Non-pigmented ciliary epithelial cell (primary cell): ENCODE measurements at regions not wholly inside any gene's neighbourhood (a gene's known extent, or its start where the extent isn't known, plus 50 kb on each side); places are given as distances from the start of the nearest gene placed in this dataset.
"Not testable (repeated sequence)": the region's sequence is repeated elsewhere in the genome, so short reads cannot be mapped to it uniquely, and the experiment has no call there.

Source experiments
- DNase-seq: peaks from one replicate; pipeline ENCODE4 v3.0.0-alpha.2; 2010; ENCODE audit warnings: low read depth

DNA sequence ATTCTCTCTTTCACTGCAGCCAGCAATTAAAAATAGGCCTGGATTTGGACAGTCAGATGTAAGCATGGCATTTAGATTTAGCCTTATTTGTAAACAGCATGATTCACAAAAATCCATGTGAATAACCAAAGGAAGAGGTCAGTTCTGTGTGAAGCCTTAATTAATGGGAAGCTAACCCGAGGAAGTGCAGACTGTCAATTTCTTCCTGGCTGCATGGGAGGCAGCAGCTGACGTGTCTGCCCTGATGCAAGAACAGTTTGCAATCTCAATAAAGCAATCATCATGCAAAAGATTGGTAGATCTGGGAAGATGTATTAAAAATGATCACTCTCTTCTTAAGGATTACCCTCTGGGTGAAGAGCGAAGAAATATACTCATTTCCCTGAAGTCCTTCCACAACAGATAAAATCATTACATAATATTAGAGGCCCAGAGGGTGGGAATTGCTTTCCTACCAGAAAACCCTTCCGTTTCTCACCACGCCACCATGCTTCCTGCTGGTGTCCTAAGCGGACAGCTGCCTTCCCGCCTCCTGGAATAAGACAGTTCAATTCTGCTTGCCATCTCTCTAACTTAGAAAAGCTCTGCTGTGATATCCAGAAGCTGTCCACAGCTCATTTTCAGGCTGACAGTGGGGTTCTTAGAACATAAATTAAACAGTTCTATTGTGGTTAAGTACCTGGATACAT, 526.7 kb upstream of the NRP1 start:
- DNase-seq: no peak

GRCh38 chr10:33860552-33860951, 526.1 kb upstream of the NRP1 start:
- DNase-seq: no peak

DNA sequence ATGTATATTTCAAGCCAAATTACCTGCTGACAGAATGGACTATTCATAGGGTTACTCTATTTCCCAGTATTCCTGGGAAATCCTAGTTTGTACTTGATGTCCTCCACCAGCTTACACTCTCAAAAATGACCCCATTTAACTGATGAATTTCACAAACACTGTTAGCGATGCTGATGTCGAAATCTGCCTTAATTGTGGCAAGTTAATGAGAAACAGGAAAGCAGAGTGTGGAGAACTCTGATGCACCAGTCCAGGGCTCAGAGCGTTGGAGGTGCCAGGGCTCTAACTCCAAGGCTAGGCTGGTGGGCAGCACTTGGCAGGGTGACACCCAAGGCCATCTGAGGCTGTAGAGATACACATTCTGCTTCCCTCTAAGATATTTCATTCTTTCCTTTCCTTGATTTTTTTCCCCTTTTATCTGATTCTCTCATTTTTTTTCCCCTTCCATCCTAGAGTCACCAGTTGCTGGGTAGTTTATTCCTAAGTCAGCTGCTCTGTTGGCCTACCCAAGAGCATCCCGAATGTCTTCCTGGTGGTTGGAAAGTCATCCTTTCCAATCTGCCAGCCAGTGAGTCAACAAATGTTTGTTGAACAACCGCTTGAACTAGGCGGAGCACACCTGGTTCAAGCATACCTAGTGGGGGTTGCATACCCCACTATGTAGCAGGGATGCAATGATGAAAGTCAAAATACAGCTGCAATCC, 525.0 kb upstream of the NRP1 start:
- DNase-seq: no peak

DNA sequence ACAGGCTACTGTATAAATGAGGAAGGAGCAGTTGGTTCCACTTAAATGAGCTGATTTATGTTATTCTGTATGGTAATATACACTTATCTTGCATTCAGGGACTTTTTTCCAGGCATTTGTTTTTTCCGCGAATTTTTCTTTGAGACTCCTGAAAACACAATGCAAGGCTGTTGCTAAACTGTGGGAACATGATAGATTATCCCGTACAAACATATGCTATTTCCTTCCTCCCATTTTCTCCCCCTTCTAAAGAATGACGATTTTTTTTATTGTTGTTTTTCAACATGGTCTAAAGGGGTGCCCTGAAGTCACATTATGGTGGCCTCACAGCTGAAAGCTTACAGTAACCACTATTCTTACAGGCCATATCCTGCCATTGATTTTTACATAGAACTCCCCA, 523.9 kb upstream of the NRP1 start:
- no peak for DNase-seq

GRCh38 chr10:33853221-33853620, 518.8 kb upstream of the NRP1 start:
- DNase-seq: not testable (repeated sequence)

DNA sequence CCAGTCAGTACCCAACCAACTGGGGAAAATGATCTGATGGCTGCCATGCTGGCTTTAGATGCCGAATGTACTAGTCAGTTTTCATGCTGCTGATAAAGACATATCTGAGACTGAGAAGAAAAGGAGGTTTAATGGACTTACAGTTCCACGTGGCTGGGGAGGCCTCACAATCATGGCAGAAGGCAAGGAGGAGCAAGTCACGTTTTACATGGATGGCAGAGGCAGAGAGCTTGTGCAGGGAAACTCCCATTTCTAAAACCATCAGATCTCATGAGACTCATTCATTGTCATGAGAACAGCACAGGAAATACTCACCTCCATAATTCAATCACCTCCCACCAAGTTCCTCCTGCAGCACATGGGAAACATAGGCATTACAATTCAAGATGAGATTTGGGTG, 508.9 kb upstream of the NRP1 start:
- DNase-seq: no peak

- DNase-seq: no peak
Measured at GRCh38 chr10:33841678-33842077, 507.2 kb upstream of the NRP1 start.

- DNase-seq: no peak
Measured at GRCh38 chr10:33838731-33839130, 504.3 kb upstream of the NRP1 start.

- DNase-seq: no peak
Measured at GRCh38 chr10:33837736-33838135, 503.3 kb upstream of the NRP1 start.

- DNase-seq: no peak
Measured at GRCh38 chr10:33835556-33835955, 501.1 kb upstream of the NRP1 start.

DNA sequence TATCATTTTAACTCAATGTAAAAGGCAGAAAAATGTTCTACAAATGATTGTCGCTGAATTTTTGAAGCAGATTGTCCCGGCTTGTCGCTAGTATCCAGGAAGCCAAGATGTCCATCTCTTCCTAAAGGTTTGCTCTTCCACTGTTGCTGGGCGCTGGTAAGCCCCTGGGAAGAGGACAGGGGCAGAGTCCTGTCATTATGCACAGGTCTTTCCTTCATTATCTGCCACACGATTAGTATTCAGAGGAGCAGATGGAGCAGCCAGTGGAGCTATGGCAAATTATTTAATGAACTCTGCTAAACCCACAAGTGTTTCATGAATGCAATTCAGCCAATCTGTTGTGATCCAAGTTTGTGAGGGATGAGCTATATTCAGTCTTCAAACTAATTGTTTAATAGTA, 499.1 kb upstream of the NRP1 start:
- DNase-seq: no peak

GRCh38 chr10:33832124-33832787, 497.8 kb upstream of the NRP1 start:
- no peak for DNase-seq

GRCh38 chr10:33831591-33831990, 497.1 kb upstream of the NRP1 start:
- no peak for DNase-seq

DNA sequence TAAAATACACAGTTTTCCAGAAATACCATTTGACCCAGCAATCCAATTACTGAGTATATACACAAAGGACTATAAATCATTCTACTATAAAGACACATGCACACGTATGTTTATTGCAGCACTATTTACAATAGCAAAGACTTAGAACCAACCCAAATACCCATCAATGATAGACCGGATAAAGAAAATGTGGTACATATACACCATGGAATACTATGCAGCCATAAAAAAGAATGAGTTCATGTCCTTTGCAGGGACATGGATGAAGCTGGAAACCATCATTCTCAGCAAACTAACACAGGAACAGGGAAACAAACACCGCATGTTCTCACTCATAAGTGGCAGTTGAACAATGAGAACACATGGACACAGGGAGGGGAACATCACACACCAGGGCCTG, 495.4 kb upstream of the NRP1 start:
- DNase-seq: not testable (repeated sequence)

GRCh38 chr10:33828592-33828991, 494.1 kb upstream of the NRP1 start:
- DNase-seq: no peak

- DNase-seq: no peak
Measured at GRCh38 chr10:33826186-33826585, 491.7 kb upstream of the NRP1 start.

DNA sequence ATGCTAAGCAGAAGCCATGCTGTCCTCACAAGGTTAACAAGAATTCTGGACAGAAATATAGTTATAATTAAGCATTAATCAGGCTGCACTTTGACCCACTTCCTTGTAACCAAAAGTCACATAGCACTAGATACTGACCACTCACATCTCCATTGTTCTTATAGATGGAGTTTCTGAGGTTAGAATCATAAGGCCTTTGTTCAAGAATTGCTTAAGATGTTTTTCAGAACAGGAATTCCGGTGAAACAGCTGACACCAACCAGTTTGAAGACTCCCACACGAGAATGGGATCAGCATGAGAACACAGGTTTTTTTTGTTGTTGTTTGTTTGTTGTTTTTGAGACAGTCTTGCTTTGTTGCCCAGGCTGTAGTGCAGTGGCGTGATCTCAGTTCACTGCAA, 488.3 kb upstream of the NRP1 start:
- DNase-seq: no peak

- DNase-seq: no peak
Measured at GRCh38 chr10:33820531-33820930, 486.1 kb upstream of the NRP1 start.

DNA sequence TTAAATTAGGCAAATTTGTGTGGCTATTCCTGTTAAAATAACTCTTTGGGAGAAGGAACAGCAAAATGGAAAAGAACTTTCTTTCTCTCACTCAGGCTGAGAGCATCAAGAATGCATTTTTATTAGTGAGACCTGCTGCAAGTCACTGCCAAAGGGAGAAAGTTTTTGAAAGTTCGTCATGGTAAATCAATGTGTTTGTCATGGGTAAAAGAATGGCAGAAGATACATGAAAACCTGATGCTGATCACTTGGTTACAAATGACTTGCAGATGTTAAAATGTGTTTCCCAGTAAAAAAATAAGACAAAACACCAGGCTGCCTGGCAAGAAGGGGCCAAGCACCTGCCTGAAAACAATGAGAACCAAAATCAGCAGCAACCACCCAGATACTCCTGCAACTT, 484.7 kb upstream of the NRP1 start:
- DNase-seq: no peak

- no peak for DNase-seq
Measured at GRCh38 chr10:33818343-33818742, 483.9 kb upstream of the NRP1 start.

DNA sequence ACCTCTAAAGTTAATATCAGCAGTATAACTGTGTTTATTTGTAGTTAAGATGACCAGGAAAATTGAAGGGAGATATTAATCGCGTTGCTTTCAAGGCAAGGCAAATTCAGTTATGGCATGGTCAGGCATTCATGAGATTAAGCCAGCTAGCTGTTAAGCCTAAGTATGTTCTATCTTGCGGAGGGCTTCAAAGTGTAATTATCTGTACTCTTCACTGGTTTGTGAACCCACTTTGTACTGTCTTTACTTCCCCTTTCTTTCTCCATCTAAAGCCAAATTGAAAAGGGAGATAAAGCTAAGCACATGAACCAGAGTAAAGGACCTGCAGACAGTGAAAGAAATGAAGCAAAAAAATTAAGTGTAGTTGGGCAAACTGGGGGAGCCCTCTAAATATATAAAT, 483.1 kb upstream of the NRP1 start:
- no peak for DNase-seq

GRCh38 chr10:33815776-33816175, 481.3 kb upstream of the NRP1 start:
- no peak for DNase-seq

DNA sequence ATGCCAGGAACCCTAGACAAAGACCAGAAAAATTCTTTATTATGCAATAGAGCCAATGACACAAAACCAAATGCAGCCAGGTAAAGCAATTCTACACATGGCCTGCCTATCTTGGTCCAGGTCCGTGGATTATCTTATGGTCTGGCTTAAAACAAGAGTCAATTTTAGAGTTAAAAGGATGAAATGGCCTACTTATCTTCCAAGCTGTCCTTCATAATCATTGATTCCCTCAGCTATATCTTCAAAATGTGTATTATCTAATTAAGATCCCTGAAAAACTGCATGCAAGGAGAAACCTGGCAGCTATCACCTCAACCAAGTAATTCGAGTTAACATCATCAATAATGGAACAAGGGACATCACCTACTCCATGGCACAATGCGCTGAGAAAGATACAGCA, 479.4 kb upstream of the NRP1 start:
- no peak for DNase-seq
